ENCODE measurements at regions not wholly inside any gene's neighbourhood (a gene's known extent, or its start where the extent isn't known, plus 50 kb on each side); places are given as distances from the start of the nearest gene placed in this dataset.
"Not testable (repeated sequence)": the region's sequence is repeated elsewhere in the genome, so short reads cannot be mapped to it uniquely, and the experiment has no call there.

GRCh38 chr2:133986081-133986837 is 267.6 kb upstream of the MGAT5 start:
- Histone ChIP-seq H3K9me3 (ENCODE audit: control insufficient read depth, low read depth, low read length) (no peaks in the 10 kb centered on the region), H3K4me3 (ENCODE audit: low read length) (no peak overlapping the region), H3K27me3 (ENCODE audit: control insufficient read depth, insufficient read depth, low read length) (no peaks in the 10 kb centered on the region), H3K27ac (ENCODE audit: low read length) (no peak overlapping the region), H3K4me1 (ENCODE audit: control insufficient read depth, insufficient read depth, low read length) (peaks cover 3% of the 10 kb centered on the region), H3K36me3 (ENCODE audit: control insufficient read depth, insufficient read depth, low read length) (no peaks in the 10 kb centered on the region)
- no CpG with 5 or more reads among the region's 3 CpGs for WGBS (ENCODE audit: insufficient coverage, low lambda C conversion rate)
- DNase-seq: no peak

- whole genome bisulfite sequencing (ENCODE audit: insufficient coverage, low lambda C conversion rate): no CpG with 5 or more reads among the region's 11 CpGs
Observed at GRCh38 chr2:133986881-133987795, 266.7 kb upstream of the MGAT5 start.

DNA sequence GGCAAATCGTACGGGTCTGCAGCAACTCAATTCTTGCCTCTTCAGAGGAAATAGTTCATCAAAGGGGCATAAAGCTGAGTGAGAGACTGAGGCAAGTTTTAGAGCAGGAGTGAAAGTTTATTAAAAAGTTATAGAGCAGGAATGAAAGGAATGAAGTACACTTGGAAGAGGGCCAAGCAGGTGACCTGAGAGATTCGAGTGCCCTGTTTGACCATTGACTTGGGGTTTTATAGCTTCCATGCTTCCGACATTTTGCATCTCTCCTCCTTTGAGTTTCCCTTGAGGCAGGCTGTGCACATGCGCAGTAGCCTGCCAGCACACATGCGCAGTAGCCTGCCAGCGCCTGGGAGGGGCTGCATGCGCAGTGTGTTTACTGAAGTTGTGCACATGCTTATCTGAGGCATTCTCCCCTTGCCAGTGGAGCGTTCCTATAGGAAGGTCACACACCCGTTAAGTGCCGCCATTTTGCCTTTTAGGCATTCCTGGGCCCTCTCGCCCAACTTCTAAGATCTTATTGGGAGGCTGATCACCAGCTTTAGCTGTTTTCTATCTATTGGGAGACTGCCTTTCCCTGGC is 265.5 kb upstream of the MGAT5 start:
- H3K4me1 ChIP-seq (ENCODE audit: control insufficient read depth, insufficient read depth, low read length): no peaks in the 10 kb centered on the region
- H3K36me3 ChIP-seq (ENCODE audit: control insufficient read depth, insufficient read depth, low read length): no peaks in the 10 kb centered on the region
- H3K9me3 ChIP-seq (ENCODE audit: control insufficient read depth, low read depth, low read length): no peaks in the 10 kb centered on the region
- H3K27ac ChIP-seq (ENCODE audit: low read length): no peak overlapping the region
- no CpG with 5 or more reads among the region's 12 CpGs for WGBS (ENCODE audit: insufficient coverage, low lambda C conversion rate)
- H3K4me3 ChIP-seq (ENCODE audit: low read length): no peak overlapping the region
- no peak for DNase-seq
- no peaks in the 10 kb centered on the region for H3K27me3 ChIP-seq (ENCODE audit: control insufficient read depth, insufficient read depth, low read length)

More at GRCh38 chr2:133986881-133987795, 266.7 kb upstream of the MGAT5 start:
- no peak for DNase-seq
- H3K4me1 ChIP-seq (ENCODE audit: control insufficient read depth, insufficient read depth, low read length): no peaks in the 10 kb centered on the region
- H3K36me3 ChIP-seq (ENCODE audit: control insufficient read depth, insufficient read depth, low read length): no peaks in the 10 kb centered on the region
- no peaks in the 10 kb centered on the region for H3K9me3 ChIP-seq (ENCODE audit: control insufficient read depth, low read depth, low read length)
- H3K27me3 ChIP-seq (ENCODE audit: control insufficient read depth, insufficient read depth, low read length): no peaks in the 10 kb centered on the region
- no peak overlapping the region for H3K4me3 ChIP-seq (ENCODE audit: low read length)
- H3K27ac ChIP-seq (ENCODE audit: low read length): no peak overlapping the region

- no CpG with 5 or more reads among the region's 3 CpGs for WGBS (ENCODE audit: insufficient coverage, low lambda C conversion rate)
- Histone ChIP-seq H3K4me1 (ENCODE audit: control insufficient read depth, insufficient read depth, low read length) (no peaks in the 10 kb centered on the region), H3K4me3 (ENCODE audit: low read length) (no peak overlapping the region), H3K36me3 (ENCODE audit: control insufficient read depth, insufficient read depth, low read length) (no peaks in the 10 kb centered on the region), H3K9me3 (ENCODE audit: control insufficient read depth, low read depth, low read length) (no peaks in the 10 kb centered on the region), H3K27me3 (ENCODE audit: control insufficient read depth, insufficient read depth, low read length) (no peaks in the 10 kb centered on the region), H3K27ac (ENCODE audit: low read length) (no peak overlapping the region)
- DNase-seq: no peak
Observed at GRCh38 chr2:133991606-133992168, 262.2 kb upstream of the MGAT5 start.

- Histone ChIP-seq H3K36me3 (ENCODE audit: control insufficient read depth, insufficient read depth, low read length) (no peaks in the 10 kb centered on the region), H3K4me1 (ENCODE audit: control insufficient read depth, insufficient read depth, low read length) (no peaks in the 10 kb centered on the region), H3K9me3 (ENCODE audit: control insufficient read depth, low read depth, low read length) (no peaks in the 10 kb centered on the region), H3K27ac (ENCODE audit: low read length) (no peak overlapping the region), H3K4me3 (ENCODE audit: low read length) (no peak overlapping the region), H3K27me3 (ENCODE audit: control insufficient read depth, insufficient read depth, low read length) (no peaks in the 10 kb centered on the region)
- DNase-seq: no peak
- no CpG with 5 or more reads among the region's 1 CpG for WGBS (ENCODE audit: insufficient coverage, low lambda C conversion rate)
Observed at GRCh38 chr2:133992454-133992853, 261.4 kb upstream of the MGAT5 start.

DNA sequence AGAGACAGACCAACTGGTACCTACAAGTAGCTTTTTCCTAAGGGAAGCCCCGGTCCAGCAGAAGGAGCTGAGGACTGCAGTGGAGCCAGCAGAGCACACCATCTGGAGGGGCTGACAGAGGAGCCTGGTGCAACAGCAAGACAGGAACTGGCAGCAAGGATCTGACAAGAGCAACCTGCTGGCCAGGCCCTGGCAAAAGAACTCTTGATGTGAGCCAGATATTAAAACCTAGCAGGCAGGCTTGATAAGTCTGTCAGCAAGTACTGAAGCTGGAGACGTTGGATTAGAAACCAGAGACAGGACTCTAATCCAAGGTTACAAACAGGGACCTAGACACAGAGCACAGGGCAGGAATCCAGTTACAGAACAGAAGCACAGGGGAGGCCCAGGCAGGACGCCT is 260.7 kb upstream of the MGAT5 start:
- Histone ChIP-seq H3K4me3 (ENCODE audit: low read length) (no peak overlapping the region), H3K27ac (ENCODE audit: low read length) (no peak overlapping the region), H3K27me3 (ENCODE audit: control insufficient read depth, insufficient read depth, low read length) (no peaks in the 10 kb centered on the region), H3K9me3 (ENCODE audit: control insufficient read depth, low read depth, low read length) (no peaks in the 10 kb centered on the region), H3K36me3 (ENCODE audit: control insufficient read depth, insufficient read depth, low read length) (no peaks in the 10 kb centered on the region), H3K4me1 (ENCODE audit: control insufficient read depth, insufficient read depth, low read length) (no peaks in the 10 kb centered on the region)
- DNase-seq: no peak
- WGBS (ENCODE audit: insufficient coverage, low lambda C conversion rate): no CpG with 5 or more reads among the region's 3 CpGs

GRCh38 chr2:133998726-133999125 is 255.1 kb upstream of the MGAT5 start:
- H3K9me3 ChIP-seq (ENCODE audit: control insufficient read depth, low read depth, low read length); H3K27me3 ChIP-seq (ENCODE audit: control insufficient read depth, insufficient read depth, low read length); DNase-seq; H3K36me3 ChIP-seq (ENCODE audit: control insufficient read depth, insufficient read depth, low read length); H3K4me1 ChIP-seq (ENCODE audit: control insufficient read depth, insufficient read depth, low read length); H3K4me3 ChIP-seq (ENCODE audit: low read length); H3K27ac ChIP-seq (ENCODE audit: low read length): not testable (repeated sequence)
- 75% methylated on average over 1 of the region's 4 CpGs for WGBS (ENCODE audit: insufficient coverage, low lambda C conversion rate)

DNA sequence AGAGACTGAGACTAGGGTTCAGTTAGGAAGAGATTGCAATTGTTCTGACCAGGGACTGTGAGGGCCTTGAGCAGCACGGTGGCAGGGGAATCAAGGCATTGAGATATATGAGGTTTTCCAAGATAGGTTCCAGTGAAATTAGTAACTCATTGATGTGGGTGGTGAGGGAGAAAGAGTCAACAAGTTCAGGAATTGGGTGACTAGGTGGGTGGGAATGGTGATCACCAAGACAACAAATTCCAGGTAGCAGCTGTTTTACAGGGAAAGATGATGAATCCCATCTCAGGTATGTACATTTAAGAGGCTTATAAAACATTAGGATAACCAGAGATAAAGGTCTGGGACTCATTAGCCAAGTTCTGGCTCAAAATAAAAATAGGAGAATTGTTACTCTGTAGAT is 251.5 kb upstream of the MGAT5 start:
- H3K4me1 ChIP-seq (ENCODE audit: control insufficient read depth, insufficient read depth, low read length): no peaks in the 10 kb centered on the region
- no CpG with 5 or more reads among the region's 1 CpG for WGBS (ENCODE audit: insufficient coverage, low lambda C conversion rate)
- no peak overlapping the region for H3K4me3 ChIP-seq (ENCODE audit: low read length)
- no peak for DNase-seq
- no peaks in the 10 kb centered on the region for H3K36me3 ChIP-seq (ENCODE audit: control insufficient read depth, insufficient read depth, low read length)
- H3K9me3 ChIP-seq (ENCODE audit: control insufficient read depth, low read depth, low read length): no peaks in the 10 kb centered on the region
- no peak overlapping the region for H3K27ac ChIP-seq (ENCODE audit: low read length)
- H3K27me3 ChIP-seq (ENCODE audit: control insufficient read depth, insufficient read depth, low read length): no peaks in the 10 kb centered on the region

DNA sequence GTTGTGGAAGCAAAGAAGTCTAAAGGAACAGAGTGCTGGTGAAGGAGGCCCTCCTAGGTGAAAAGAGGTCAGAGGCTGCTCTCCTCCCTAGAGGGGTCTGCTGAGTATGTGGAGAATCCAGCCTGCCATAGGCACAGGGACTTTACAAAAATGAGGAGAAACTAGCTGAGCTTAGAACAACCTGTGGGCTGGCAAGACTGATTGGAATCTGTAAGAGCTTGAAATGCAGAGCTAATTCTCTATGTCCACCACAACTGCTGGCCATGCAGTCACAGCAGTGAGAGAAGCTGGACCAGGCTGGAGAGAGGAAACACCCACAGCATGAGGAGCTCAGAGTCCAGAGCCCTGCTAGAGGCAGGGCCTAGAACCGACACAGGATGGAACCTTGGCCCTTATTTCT is 251.0 kb upstream of the MGAT5 start:
- H3K27me3 ChIP-seq (ENCODE audit: control insufficient read depth, insufficient read depth, low read length): no peaks in the 10 kb centered on the region
- no peaks in the 10 kb centered on the region for H3K4me1 ChIP-seq (ENCODE audit: control insufficient read depth, insufficient read depth, low read length)
- DNase-seq: no peak
- H3K36me3 ChIP-seq (ENCODE audit: control insufficient read depth, insufficient read depth, low read length): no peaks in the 10 kb centered on the region
- no peaks in the 10 kb centered on the region for H3K9me3 ChIP-seq (ENCODE audit: control insufficient read depth, low read depth, low read length)
- WGBS (ENCODE audit: insufficient coverage, low lambda C conversion rate): no CpG with 5 or more reads among the region's 1 CpG
- H3K4me3 ChIP-seq (ENCODE audit: low read length): no peak overlapping the region
- no peak overlapping the region for H3K27ac ChIP-seq (ENCODE audit: low read length)

DNA sequence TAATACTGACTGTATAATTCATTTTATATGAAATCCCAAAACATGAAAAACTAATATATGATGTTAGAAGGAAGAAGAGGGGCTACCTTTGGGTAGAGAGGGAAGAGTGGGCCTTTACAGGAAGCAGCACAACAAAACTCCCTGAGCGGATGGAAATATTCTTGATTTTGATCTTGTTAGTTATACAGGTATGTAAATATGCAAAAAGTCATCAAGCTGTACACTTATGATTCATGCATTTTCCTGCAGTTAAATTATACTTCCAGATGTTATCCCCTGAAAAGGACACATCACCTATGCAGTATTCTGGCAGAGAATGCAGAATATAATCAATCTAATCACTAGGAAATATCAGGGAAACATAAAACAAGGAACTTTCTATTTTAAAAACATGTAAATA is 249.4 kb upstream of the MGAT5 start:
- H3K9me3 ChIP-seq (ENCODE audit: control insufficient read depth, low read depth, low read length): no peaks in the 10 kb centered on the region
- H3K36me3 ChIP-seq (ENCODE audit: control insufficient read depth, insufficient read depth, low read length): no peaks in the 10 kb centered on the region
- H3K4me3 ChIP-seq (ENCODE audit: low read length): no peak overlapping the region
- no peak for DNase-seq
- no peak overlapping the region for H3K27ac ChIP-seq (ENCODE audit: low read length)
- no peaks in the 10 kb centered on the region for H3K4me1 ChIP-seq (ENCODE audit: control insufficient read depth, insufficient read depth, low read length)
- H3K27me3 ChIP-seq (ENCODE audit: control insufficient read depth, insufficient read depth, low read length): no peaks in the 10 kb centered on the region
- no CpG with 5 or more reads among the region's 1 CpG for WGBS (ENCODE audit: insufficient coverage, low lambda C conversion rate)

Data from large intestine (tissue), 3 donors.